Glomerular endothelial cell (primary cell): ENCODE measurements at regions not wholly inside any gene's neighbourhood (a gene's known extent, or its start where the extent isn't known, plus 50 kb on each side); places are given as distances from the start of the nearest gene placed in this dataset.

ENCODE experiments used
- DNase-seq: peaks from one replicate; pipeline ENCODE4 v3.0.0-alpha.2; 2011; ENCODE audit warnings: low read depth, low spot score; ENCODE audit errors: extremely low read depth

DNA sequence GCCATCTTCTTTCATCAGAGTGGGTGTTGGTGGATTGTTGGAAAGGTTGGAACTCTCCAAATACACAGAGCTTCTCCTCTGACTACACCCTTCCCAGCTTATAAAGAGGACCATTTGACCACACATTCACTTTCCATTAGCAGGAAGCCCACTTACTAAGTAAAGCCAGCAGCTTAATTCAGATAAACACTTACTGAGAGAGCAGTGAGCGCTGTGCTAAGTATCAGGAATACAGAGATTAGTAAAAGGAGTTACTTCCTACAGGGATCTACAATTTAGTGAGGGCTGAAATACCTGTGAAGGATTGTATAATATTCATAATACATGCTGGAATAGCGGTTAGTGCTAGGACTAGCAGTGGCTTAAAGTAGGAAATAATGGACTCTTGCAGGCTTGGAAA lies 343.0 kb downstream of the NYAP2 start:
- no peak for DNase-seq

DNA sequence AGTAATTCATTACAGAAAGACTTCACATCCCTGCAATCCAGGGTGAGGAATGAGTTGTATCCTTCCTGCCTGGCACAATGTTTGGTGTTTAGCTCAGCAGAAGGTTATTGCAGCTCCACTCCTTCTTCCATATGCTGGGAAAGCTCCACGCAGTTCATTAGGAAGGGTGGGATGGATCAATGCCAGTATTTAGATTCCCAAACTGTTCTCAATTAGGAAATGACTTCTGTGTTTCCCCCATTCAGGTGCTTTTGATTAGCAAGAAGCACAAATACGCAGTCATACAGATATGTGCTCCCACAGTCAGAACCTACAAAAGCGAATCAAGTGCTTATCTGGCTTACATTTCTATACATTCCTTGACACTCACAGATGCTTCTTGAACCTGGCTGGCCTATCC lies 340.6 kb downstream of the NYAP2 start:
- DNase-seq = no peak

DNA sequence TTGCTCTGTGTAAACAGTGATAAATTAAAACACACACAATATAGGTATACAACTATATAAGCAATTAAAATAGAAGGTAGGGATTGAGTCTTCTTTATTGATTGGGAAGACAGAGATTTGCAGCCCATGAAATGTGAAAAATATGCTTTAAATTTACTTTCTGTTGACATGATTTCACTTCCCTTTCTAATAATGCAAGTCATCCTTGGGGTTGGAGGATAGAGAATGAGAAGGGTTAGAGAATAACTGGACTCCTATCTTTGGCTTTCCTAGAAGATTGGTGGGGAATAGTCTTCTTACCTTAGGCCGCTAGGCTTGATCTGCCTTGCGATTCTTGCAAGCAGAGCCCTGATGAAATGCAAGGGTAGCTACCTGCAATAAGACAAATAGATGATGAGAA lies 339.8 kb downstream of the NYAP2 start:
- DNase-seq = no peak

DNA sequence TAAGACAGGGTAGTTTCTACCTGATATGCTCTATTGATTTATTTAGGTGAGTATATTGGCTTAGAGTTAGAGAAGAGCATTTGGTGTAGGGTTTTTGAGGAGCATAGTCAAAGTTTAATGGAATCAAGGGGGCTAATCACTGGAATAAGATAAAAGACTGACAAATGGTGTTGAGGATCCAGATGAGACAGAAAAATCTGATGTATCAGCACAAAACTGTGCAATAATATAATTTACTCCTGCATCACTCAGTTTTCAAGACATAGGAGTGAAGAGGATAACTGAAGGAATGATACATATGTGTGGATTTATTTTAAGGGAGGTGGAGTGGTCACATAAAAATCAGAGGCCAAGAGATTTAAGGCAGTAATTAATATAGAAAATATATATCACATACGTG lies 339.2 kb downstream of the NYAP2 start:
- DNase-seq = no peak

DNA sequence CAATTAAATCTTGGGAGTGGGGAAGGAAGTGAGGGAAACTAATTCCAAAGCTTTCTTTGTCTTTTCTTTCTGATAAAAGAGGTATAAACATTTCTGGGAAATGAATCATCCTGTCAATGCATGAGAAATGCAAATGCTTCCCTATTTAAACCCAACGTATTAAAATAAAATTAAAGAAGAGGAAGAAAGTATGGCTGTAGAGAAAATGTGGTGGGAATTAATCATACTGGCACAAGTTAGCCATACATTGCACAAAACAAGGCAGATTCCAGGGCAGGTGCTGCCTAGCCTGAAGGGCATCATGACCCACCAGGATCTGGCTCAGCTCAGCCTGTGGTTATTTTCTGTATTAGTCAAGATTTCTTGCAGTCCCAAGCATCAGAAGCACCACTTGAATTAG lies 338.0 kb downstream of the NYAP2 start:
- DNase-seq = no peak

DNA sequence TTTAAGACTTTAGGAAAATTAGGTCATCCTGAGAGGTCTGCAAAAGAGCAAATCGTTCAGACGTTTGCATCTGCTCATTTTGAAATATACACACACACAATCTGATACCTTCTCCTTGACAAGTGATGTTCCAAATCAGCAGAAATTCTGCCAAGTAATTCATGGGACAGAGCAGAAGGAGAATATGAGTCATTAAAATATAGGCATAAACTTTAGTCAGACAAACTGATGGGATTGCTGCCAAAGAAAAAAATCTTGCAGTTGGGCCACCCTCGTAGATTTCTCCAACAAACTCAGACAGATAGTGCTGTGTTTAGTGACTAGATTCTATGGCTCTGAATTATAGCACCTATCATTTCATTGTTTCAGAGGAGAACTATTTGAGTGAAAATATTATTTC lies 336.3 kb downstream of the NYAP2 start:
- peak; percentile 27 for DNase-seq

DNA sequence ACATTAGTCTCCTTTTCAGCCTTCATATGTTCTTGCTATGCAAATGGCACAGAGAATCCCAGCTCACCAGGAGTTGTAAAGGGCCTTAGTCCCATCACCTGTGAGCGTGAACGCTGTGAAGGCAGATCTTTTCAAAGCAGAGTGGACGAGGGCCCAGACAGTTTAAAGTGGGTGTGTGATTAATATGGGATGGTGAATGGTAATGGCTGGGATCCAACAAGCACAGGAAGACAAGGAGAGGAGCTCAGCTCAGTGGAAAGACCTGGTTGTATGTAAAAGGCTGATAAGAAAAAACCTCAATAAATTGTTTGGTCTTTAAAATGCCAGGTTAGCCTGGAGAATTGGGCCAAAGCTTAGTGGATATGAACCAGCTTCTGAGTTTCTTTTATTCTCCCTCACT lies 326.2 kb downstream of the NYAP2 start:
- no peak for DNase-seq
